ENCODE measurements at regions not wholly inside any gene's neighbourhood (a gene's known extent, or its start where the extent isn't known, plus 50 kb on each side); places are given as distances from the start of the nearest gene placed in this dataset.

DNA sequence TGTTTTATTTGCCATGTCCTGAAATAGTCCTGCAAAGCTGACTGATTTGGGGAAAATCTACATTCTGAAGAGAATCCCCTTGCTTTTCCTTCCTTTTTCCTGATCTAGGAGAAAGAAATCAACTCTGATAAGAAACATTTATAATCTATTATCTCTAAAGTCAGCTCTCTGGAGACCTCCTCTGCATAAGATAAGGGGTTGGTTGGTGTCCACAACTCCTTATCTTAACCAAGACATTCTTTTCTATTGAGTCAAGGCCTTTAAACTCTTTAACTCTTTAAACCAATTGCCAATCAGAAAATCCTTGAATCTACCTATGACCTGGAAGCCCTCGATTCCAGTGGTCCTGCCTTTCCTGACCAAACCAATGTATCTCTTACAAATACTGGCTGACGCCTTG lies 373.6 kb upstream of the RASGEF1B start:
- no peaks in the 10 kb centered on the region for H3K36me3 ChIP-seq (ENCODE audit: control insufficient read depth, insufficient read depth, low read length)
- no peak overlapping the region for H3K4me3 ChIP-seq (ENCODE audit: extremely low read depth, insufficient read depth, low read length, poor library complexity, severe bottlenecking)
- WGBS, 2 experiments (ENCODE audit: insufficient coverage in 2 of 2), result 57 to 64% methylated on average over 2 of the region's 2 CpGs
- H3K9me3 ChIP-seq (ENCODE audit: control insufficient read depth, low read length), result no peaks in the 10 kb centered on the region
- H3K27ac ChIP-seq (ENCODE audit: low read depth, low read length, severe bottlenecking), result peak overlapping the region; percentile 60
- H3K4me1 ChIP-seq (ENCODE audit: control insufficient read depth, insufficient read depth, low read length, poor library complexity, severe bottlenecking), result peaks cover 5% of the 10 kb centered on the region

- H3K36me3 ChIP-seq (ENCODE audit: control insufficient read depth, insufficient read depth, low read length), result no peaks in the 10 kb centered on the region
- peaks cover 5% of the 10 kb centered on the region for H3K4me1 ChIP-seq (ENCODE audit: control insufficient read depth, insufficient read depth, low read length, poor library complexity, severe bottlenecking)
- H3K9me3 ChIP-seq (ENCODE audit: control insufficient read depth, low read length), result no peaks in the 10 kb centered on the region
- H3K4me3 ChIP-seq (ENCODE audit: extremely low read depth, insufficient read depth, low read length, poor library complexity, severe bottlenecking), result no peak overlapping the region
- H3K27ac ChIP-seq (ENCODE audit: low read depth, low read length, severe bottlenecking), result peak overlapping the region; percentile 60
- WGBS, 2 experiments (ENCODE audit: insufficient coverage in 2 of 2), result no CpG with 5 or more reads among the region's 3 CpGs
Observed at GRCh38 chr4:81844717-81845116, 373.0 kb upstream of the RASGEF1B start.

DNA sequence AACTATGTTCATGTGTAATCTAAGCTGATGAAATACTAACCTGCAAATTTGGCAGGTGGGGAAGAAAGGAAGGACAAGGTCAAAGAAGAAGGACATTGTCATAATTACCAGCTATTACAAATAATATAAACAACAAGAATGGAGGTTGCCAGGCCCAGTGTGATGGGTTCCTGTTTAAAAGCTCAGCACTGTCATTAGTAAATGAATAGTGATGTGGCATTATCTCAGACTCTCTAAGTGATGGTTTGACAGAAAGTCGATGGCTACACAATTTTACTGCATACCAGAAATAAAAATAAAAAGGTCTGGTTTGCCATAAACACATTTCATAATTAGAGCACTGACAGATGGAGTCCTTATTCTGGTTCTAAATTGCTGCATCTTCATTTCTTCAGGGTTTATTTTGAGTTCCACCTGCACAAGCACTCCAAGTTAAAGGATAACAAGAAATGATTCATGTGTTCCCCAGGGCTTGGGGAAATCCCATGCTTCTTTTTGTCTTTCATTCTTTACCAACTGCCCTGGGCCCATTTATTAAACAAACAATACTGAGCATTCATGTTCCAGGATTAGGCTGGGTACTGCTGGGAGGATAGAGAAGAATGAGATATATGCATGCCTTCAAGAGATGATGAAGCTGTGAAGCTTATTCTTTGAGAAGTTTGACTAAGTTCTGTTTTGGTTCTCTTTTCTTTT lies 367.8 kb upstream of the RASGEF1B start:
- Histone ChIP-seq H3K36me3 (ENCODE audit: control insufficient read depth, insufficient read depth, low read length) (no peaks in the 10 kb centered on the region), H3K9me3 (ENCODE audit: control insufficient read depth, low read length) (no peaks in the 10 kb centered on the region), H3K4me3 (ENCODE audit: extremely low read depth, insufficient read depth, low read length, poor library complexity, severe bottlenecking) (no peak overlapping the region), H3K4me1 (ENCODE audit: control insufficient read depth, insufficient read depth, low read length, poor library complexity, severe bottlenecking) (no peaks in the 10 kb centered on the region), H3K27ac (ENCODE audit: low read depth, low read length, severe bottlenecking) (no peak overlapping the region)
- no CpG with 5 or more reads among the region's 1 CpG for WGBS, 2 experiments (ENCODE audit: insufficient coverage in 2 of 2)

GRCh38 chr4:81838586-81838985 lies 366.9 kb upstream of the RASGEF1B start:
- no peaks in the 10 kb centered on the region for H3K9me3 ChIP-seq (ENCODE audit: control insufficient read depth, low read length)
- WGBS, 2 experiments (ENCODE audit: insufficient coverage in 2 of 2), result no CpG with 5 or more reads among the region's 2 CpGs
- H3K27ac ChIP-seq (ENCODE audit: low read depth, low read length, severe bottlenecking), result no peak overlapping the region
- H3K4me1 ChIP-seq (ENCODE audit: control insufficient read depth, insufficient read depth, low read length, poor library complexity, severe bottlenecking), result no peaks in the 10 kb centered on the region
- no peak overlapping the region for H3K4me3 ChIP-seq (ENCODE audit: extremely low read depth, insufficient read depth, low read length, poor library complexity, severe bottlenecking)
- no peaks in the 10 kb centered on the region for H3K36me3 ChIP-seq (ENCODE audit: control insufficient read depth, insufficient read depth, low read length)

DNA sequence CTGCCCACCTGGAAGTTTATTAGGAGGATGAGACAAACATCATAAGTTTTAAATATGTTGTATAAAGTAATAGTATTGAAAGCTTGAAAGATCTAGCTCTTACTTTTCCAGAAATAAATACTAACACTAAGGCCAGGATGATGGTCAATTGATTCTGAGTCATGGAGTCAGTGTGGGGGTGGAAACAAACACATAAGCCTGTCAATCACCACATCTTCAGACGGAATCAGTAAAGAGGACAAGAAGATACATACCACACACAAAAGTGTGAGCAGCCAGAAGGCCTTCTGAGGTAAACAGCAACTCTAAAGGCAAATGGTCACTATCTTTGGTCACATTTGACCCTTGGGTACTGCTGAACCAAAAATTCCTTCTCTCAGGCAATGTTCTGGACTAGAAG lies 365.0 kb upstream of the RASGEF1B start:
- no peaks in the 10 kb centered on the region for H3K9me3 ChIP-seq (ENCODE audit: control insufficient read depth, low read length)
- H3K36me3 ChIP-seq (ENCODE audit: control insufficient read depth, insufficient read depth, low read length), result no peaks in the 10 kb centered on the region
- WGBS, 2 experiments (ENCODE audit: insufficient coverage in 2 of 2), result no CpG with 5 or more reads among the region's 1 CpG
- H3K27ac ChIP-seq (ENCODE audit: low read depth, low read length, severe bottlenecking), result no peak overlapping the region
- H3K4me1 ChIP-seq (ENCODE audit: control insufficient read depth, insufficient read depth, low read length, poor library complexity, severe bottlenecking), result no peaks in the 10 kb centered on the region
- H3K4me3 ChIP-seq (ENCODE audit: extremely low read depth, insufficient read depth, low read length, poor library complexity, severe bottlenecking), result no peak overlapping the region

- H3K27ac ChIP-seq (ENCODE audit: low read depth, low read length, severe bottlenecking), result no peak overlapping the region
- H3K4me1 ChIP-seq (ENCODE audit: control insufficient read depth, insufficient read depth, low read length, poor library complexity, severe bottlenecking), result no peaks in the 10 kb centered on the region
- WGBS, 2 experiments (ENCODE audit: insufficient coverage in 2 of 2), result 100% methylated on average over 1 of the region's 3 CpGs; no CpG with 5 or more reads in 1 of the 2 experiments
- H3K36me3 ChIP-seq (ENCODE audit: control insufficient read depth, insufficient read depth, low read length), result no peaks in the 10 kb centered on the region
- no peaks in the 10 kb centered on the region for H3K9me3 ChIP-seq (ENCODE audit: control insufficient read depth, low read length)
- no peak overlapping the region for H3K4me3 ChIP-seq (ENCODE audit: extremely low read depth, insufficient read depth, low read length, poor library complexity, severe bottlenecking)
Observed at GRCh38 chr4:81833576-81833975, 361.9 kb upstream of the RASGEF1B start.

GRCh38 chr4:81828991-81829390 lies 357.3 kb upstream of the RASGEF1B start:
- 83 to 100% methylated on average over 1 of the region's 1 CpG for WGBS, 2 experiments (ENCODE audit: insufficient coverage in 2 of 2)
- Histone ChIP-seq H3K27ac (ENCODE audit: low read depth, low read length, severe bottlenecking) (no peak overlapping the region), H3K4me1 (ENCODE audit: control insufficient read depth, insufficient read depth, low read length, poor library complexity, severe bottlenecking) (no peaks in the 10 kb centered on the region), H3K36me3 (ENCODE audit: control insufficient read depth, insufficient read depth, low read length) (no peaks in the 10 kb centered on the region), H3K9me3 (ENCODE audit: control insufficient read depth, low read length) (no peaks in the 10 kb centered on the region), H3K4me3 (ENCODE audit: extremely low read depth, insufficient read depth, low read length, poor library complexity, severe bottlenecking) (no peak overlapping the region)

- Histone ChIP-seq H3K4me3 (ENCODE audit: extremely low read depth, insufficient read depth, low read length, poor library complexity, severe bottlenecking) (no peak overlapping the region), H3K9me3 (ENCODE audit: control insufficient read depth, low read length) (no peaks in the 10 kb centered on the region), H3K4me1 (ENCODE audit: control insufficient read depth, insufficient read depth, low read length, poor library complexity, severe bottlenecking) (no peaks in the 10 kb centered on the region), H3K36me3 (ENCODE audit: control insufficient read depth, insufficient read depth, low read length) (no peaks in the 10 kb centered on the region), H3K27ac (ENCODE audit: low read depth, low read length, severe bottlenecking) (no peak overlapping the region)
- WGBS, 2 experiments (ENCODE audit: insufficient coverage in 2 of 2), result 90% methylated on average over 1 of the region's 4 CpGs; no CpG with 5 or more reads in 1 of the 2 experiments
Observed at GRCh38 chr4:81827577-81828202, 356.0 kb upstream of the RASGEF1B start.

DNA sequence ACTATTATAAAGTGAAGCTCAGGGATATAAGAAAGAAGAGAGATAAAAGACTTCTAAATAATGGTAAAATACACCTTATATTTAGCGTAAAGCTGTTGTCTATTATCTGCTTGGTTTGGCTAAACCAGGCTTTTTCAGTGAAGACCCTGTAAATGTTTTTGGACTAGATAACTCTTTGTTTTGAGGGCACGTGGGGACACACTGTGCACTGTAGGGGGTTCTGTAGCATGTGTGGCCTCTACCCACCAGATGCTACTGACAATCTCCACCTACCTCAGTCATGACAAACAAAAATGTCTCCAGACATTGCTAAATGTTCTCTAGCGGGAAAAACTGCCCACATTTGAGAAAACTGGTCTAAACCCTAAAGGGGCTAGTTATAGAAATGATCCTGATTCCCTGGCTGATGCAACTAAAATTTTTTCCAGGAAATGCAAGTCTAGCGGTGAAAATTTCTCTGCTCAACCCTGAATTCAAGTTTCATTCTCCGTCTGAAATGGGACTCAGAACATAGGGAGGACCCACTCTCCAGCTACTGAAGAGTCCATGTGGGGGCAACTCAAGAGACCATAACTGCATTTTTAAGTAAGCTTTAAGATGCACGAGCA lies 355.2 kb upstream of the RASGEF1B start:
- Histone ChIP-seq H3K4me3 (ENCODE audit: extremely low read depth, insufficient read depth, low read length, poor library complexity, severe bottlenecking) (no peak overlapping the region), H3K9me3 (ENCODE audit: control insufficient read depth, low read length) (no peaks in the 10 kb centered on the region), H3K36me3 (ENCODE audit: control insufficient read depth, insufficient read depth, low read length) (no peaks in the 10 kb centered on the region), H3K27ac (ENCODE audit: low read depth, low read length, severe bottlenecking) (no peak overlapping the region), H3K4me1 (ENCODE audit: control insufficient read depth, insufficient read depth, low read length, poor library complexity, severe bottlenecking) (no peaks in the 10 kb centered on the region)
- 90 to 100% methylated on average over 3 to 4 of the region's 6 CpGs for WGBS, 2 experiments (ENCODE audit: insufficient coverage in 2 of 2)

GRCh38 chr4:81826335-81826734 lies 354.6 kb upstream of the RASGEF1B start:
- Histone ChIP-seq H3K27ac (ENCODE audit: low read depth, low read length, severe bottlenecking) (no peak overlapping the region), H3K9me3 (ENCODE audit: control insufficient read depth, low read length) (no peaks in the 10 kb centered on the region), H3K4me1 (ENCODE audit: control insufficient read depth, insufficient read depth, low read length, poor library complexity, severe bottlenecking) (no peaks in the 10 kb centered on the region), H3K36me3 (ENCODE audit: control insufficient read depth, insufficient read depth, low read length) (no peaks in the 10 kb centered on the region), H3K4me3 (ENCODE audit: extremely low read depth, insufficient read depth, low read length, poor library complexity, severe bottlenecking) (no peak overlapping the region)
- WGBS, 2 experiments (ENCODE audit: insufficient coverage in 2 of 2), result 86 to 100% methylated on average over 1 of the region's 1 CpG

DNA sequence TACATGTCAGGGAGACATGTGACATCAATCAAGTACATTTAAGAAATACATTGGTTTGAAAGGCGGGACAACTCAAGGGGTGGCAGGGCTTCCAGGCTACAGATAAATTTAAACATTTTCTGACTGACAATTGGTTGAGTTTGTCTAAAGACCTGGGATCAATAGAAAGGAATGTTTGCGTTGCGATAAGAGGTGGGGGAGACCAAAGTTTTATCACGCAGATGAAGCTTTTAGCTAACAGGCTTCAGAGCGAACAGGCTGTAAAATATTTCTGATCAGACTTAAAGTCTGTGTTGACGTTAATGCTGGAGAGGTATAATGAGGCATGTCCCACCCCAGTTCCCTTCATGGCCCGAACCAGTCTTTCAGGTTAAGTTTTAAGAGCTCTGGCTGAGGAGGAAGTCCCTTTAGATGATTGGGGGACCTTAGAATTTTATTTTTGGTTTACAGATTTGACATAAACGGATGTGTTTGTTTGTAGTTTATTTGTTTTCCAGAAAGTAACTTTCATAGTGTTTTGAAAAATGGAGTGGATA lies 346.7 kb upstream of the RASGEF1B start:
- 92 to 95% methylated on average over 5 to 8 of the region's 8 CpGs for WGBS, 2 experiments (ENCODE audit: insufficient coverage in 2 of 2)
- Histone ChIP-seq H3K9me3 (ENCODE audit: control insufficient read depth, low read length) (no peaks in the 10 kb centered on the region), H3K4me1 (ENCODE audit: control insufficient read depth, insufficient read depth, low read length, poor library complexity, severe bottlenecking) (no peaks in the 10 kb centered on the region), H3K27ac (ENCODE audit: low read depth, low read length, severe bottlenecking) (no peak overlapping the region), H3K4me3 (ENCODE audit: extremely low read depth, insufficient read depth, low read length, poor library complexity, severe bottlenecking) (no peak overlapping the region), H3K36me3 (ENCODE audit: control insufficient read depth, insufficient read depth, low read length) (no peaks in the 10 kb centered on the region)
